GM12878 (cell line): ENCODE measurements at regions not wholly inside any gene's neighbourhood (a gene's known extent, or its start where the extent isn't known, plus 50 kb on each side); places are given as distances from the start of the nearest gene placed in this dataset.

Experiments
- ATAC-seq: fragments of 200-7000 bp; cut with Tn5 transposase; 3 replicates; pipeline ENCODE4 v1.9.1; 2020; ENCODE audit warnings: mild to moderate bottlenecking, moderate library complexity
- BruUV-seq: library from RNA; stranded (reverse); fragments of 400-500 nt; replicated peaks from 2 replicates; lab custom pipeline; 2021; lab: Mats Ljungman, UMichigan
- CTCF ChIA-PET: fragments of 300-600 bp; sonication (Branson Sonifier 250); formaldehyde crosslinking; extraction: SDS; loops from one replicate; lab custom pipeline; 2021; ENCODE audit warnings: inconsistent platforms; lab: Yijun Ruan, JAX
- POLR2A ChIA-PET: fragments of 350-600 bp; formaldehyde crosslinking; extraction: SDS; loops from one replicate; lab custom pipeline; 2021; ENCODE audit warnings: inconsistent platforms; lab: Charles Lee
- RAD21 ChIA-PET: fragments of 300-600 bp; sonication (Branson Sonifier 250); formaldehyde crosslinking; loops from one replicate; lab custom pipeline; 2023; ENCODE audit warnings: antibody characterized with exemption; ENCODE audit not compliant: unreplicated experiment; lab: Charles Lee
- SMC1A ChIA-PET: fragments of 300-600 bp; sonication (Branson Sonifier 250); formaldehyde crosslinking; loops from one replicate; lab custom pipeline; 2023; ENCODE audit not compliant: unreplicated experiment, uncharacterized antibody; lab: Charles Lee
- DNase-seq: peaks from one replicate; pipeline ENCODE4 v3.0.0-alpha.2; 2011; ENCODE audit warnings: low read depth, low spot score
- FAIRE-seq: peaks from 3 replicates; lab custom pipeline; 2011; peaks lifted over from hg19 to GRCh38; lab: Jason Lieb, UNC
- H2AFZ ChIP-seq: 2 replicates; pipeline ENCODE4 v1.6.0; 2011; ENCODE audit warnings: low read depth, low read length, control low read depth; ENCODE audit not compliant: control insufficient read depth
- H3K27ac ChIP-seq: 2 replicates; pipeline ENCODE4 v1.5.1; 2011; ENCODE audit warnings: control low read depth; ENCODE audit not compliant: control insufficient read depth, insufficient read depth
- H3K27me3 ChIP-seq, 2 experiments: replicated peaks in 1 of 2; 2 replicates each; pipeline versions ENCODE4 v1.6.0 to v1.6.1; 2011; ENCODE audit warnings: low read length in 1 of 2; ENCODE audit not compliant: control insufficient read depth in 2 of 2, insufficient read depth in 2 of 2
- H3K36me3 ChIP-seq, 2 experiments: 2 replicates each; pipeline ENCODE4 v1.5.1; 2011; ENCODE audit warnings: low read length in 1 of 2; ENCODE audit not compliant: control insufficient read depth in 2 of 2, insufficient read depth in 2 of 2
- H3K4me1 ChIP-seq: 2 replicates; pipeline ENCODE4 v1.6.1; 2011; ENCODE audit warnings: mild to moderate bottlenecking, low read length, moderate library complexity, mixed read lengths; ENCODE audit not compliant: control insufficient read depth, insufficient read depth
- H3K4me2 ChIP-seq: 2 replicates; pipeline ENCODE4 v1.6.0; 2011; ENCODE audit warnings: control low read depth; ENCODE audit not compliant: control insufficient read depth, insufficient read depth
- H3K4me3 ChIP-seq: fragments of 200-600 bp; sonication (generic); 2 replicates; pipeline ENCODE4 v1.5.1; 2016
- H3K79me2 ChIP-seq: 2 replicates; pipeline ENCODE4 v1.6.0; 2011; ENCODE audit warnings: low read length; ENCODE audit not compliant: control insufficient read depth, insufficient read depth
- H3K9ac ChIP-seq: 2 replicates; pipeline ENCODE4 v1.8.0; 2011; ENCODE audit warnings: low read length, control low read depth, mixed read lengths; ENCODE audit not compliant: control insufficient read depth, insufficient read depth
- H3K9me3 ChIP-seq: replicated peaks from 3 replicates; pipeline ENCODE4 v1.5.1; 2011; ENCODE audit warnings: mild to moderate bottlenecking, low read length; ENCODE audit not compliant: control insufficient read depth, insufficient read depth
- H4K20me1 ChIP-seq: 2 replicates; pipeline ENCODE4 v1.6.0; 2011; ENCODE audit not compliant: control insufficient read depth, insufficient read depth
- BCLAF1 ChIP-seq: fragments of 450-650 bp; IDR thresholded peaks from 2 replicates; pipeline ENCODE4 v1.6.1; 2017; ENCODE audit warnings: antibody characterized with exemption, mild to moderate bottlenecking, moderate library complexity
- CHD2 ChIP-seq: IDR thresholded peaks from 2 replicates; pipeline ENCODE4 v1.6.1; 2011; ENCODE audit warnings: low read depth, low read length, improper control_type of control experiment, borderline replicate concordance
- CTCF ChIP-seq, 3 experiments: IDR thresholded peaks in 2 of 3; conservative IDR thresholded peaks in 1 of 3; 2 replicates each; pipeline ENCODE4 v1.5.1; 2011; ENCODE audit warnings: low read depth in 3 of 3, low read length in 3 of 3, mild to moderate bottlenecking in 3 of 3, control low read depth in 2 of 3, moderate library complexity in 2 of 3, inconsistent platforms in 1 of 3, mixed read lengths in 1 of 3; ENCODE audit not compliant: control insufficient read depth in 2 of 3, insufficient read depth in 1 of 3; ENCODE audit errors: extremely low read depth in 1 of 3
- GABPA ChIP-seq: IDR thresholded peaks from 2 replicates; pipeline ENCODE4 v1.6.1; 2014; ENCODE audit warnings: antibody characterized with exemption, low read depth, mild to moderate bottlenecking, inconsistent platforms
- GATAD2B ChIP-seq: fragments of 450-650 bp; conservative IDR thresholded peaks from 2 replicates; pipeline ENCODE4 v1.6.1; 2017; ENCODE audit warnings: low read depth, mild to moderate bottlenecking, moderate library complexity
- IKZF1 ChIP-seq: fragments of 450-650 bp; conservative IDR thresholded peaks from 2 replicates; pipeline ENCODE4 v1.6.1; 2017; ENCODE audit warnings: antibody characterized with exemption, mild to moderate bottlenecking
- KDM1A ChIP-seq: fragments of 200-600 bp; sonication (generic); IDR thresholded peaks from 2 replicates; pipeline ENCODE4 v1.6.1; 2016; ENCODE audit warnings: borderline replicate concordance
- NBN ChIP-seq: fragments of 450-650 bp; IDR thresholded peaks from 2 replicates; pipeline ENCODE4 v1.6.1; 2016
- SMAD1 ChIP-seq: fragments of 450-650 bp; IDR thresholded peaks from 2 replicates; pipeline ENCODE4 v1.6.1; 2018; ENCODE audit warnings: mild to moderate bottlenecking, low read depth; ENCODE audit not compliant: partially characterized antibody
- SUPT20H ChIP-seq: IDR thresholded peaks from 2 replicates; pipeline ENCODE4 v1.6.1; 2011; ENCODE audit warnings: low read depth, mild to moderate bottlenecking, low read length, moderate library complexity, borderline replicate concordance; ENCODE audit not compliant: control insufficient read depth
- ZBED1 ChIP-seq: IDR thresholded peaks from 2 replicates; pipeline ENCODE4 v1.6.1; 2016; ENCODE audit warnings: borderline replicate concordance
- ZBTB40 ChIP-seq: fragments of 450-650 bp; IDR thresholded peaks from 2 replicates; pipeline ENCODE4 v1.6.1; 2016; ENCODE audit warnings: mild to moderate bottlenecking, moderate library complexity, borderline replicate concordance
- ZNF24 ChIP-seq: fragments of 450-650 bp; IDR thresholded peaks from 2 replicates; pipeline ENCODE4 v1.6.1; 2017; ENCODE audit warnings: antibody characterized with exemption, mild to moderate bottlenecking
- WGBS: methylation state at CpG from one replicate; pipeline ENCODE4 v1.1.6; 2016; ENCODE audit warnings: low lambda C conversion rate; ENCODE audit not compliant: insufficient replicate concordance, insufficient coverage; ENCODE audit errors: missing lambda C conversion rate; 5-methylcytosine and 5-hydroxymethylcytosine counted together
- in situ Hi-C: fragments of 300-500 bp; cut with MboI; formaldehyde crosslinking; loops from 9 replicates; pipeline ENCODE4 v1.14.3; 2018; ENCODE audit warnings: mixed read lengths
- intact Hi-C: fragments of 100-400 bp; cut with micrococcal nuclease; formaldehyde crosslinking; loops from one replicate; pipeline ENCODE4 v1.14.2; 2022; ENCODE audit not compliant: unreplicated experiment

- TF ChIP-seq ZBTB40 (no peak), SMAD1 (no peak), KDM1A (no peak), ZNF24 (no peak)
Observed at GRCh38 chr15:72925661-72926060, 126.6 kb upstream of the NEO1 start (continued).

- in situ Hi-C loops: no loop called here
- no peaks in the 10 kb centered on the region for H3K4me1 ChIP-seq
- H3K9me3 ChIP-seq: no peaks in the 10 kb centered on the region
- H2AFZ ChIP-seq: no peak overlapping the region
- ChIA-PET POLR2A (no interaction called here), RAD21 (no interaction called here), CTCF (no interaction called here), SMC1A (no interaction called here)
- H3K27me3 ChIP-seq: no peaks in the 10 kb centered on the region
- H3K79me2 ChIP-seq: no peaks in the 10 kb centered on the region
- H4K20me1 ChIP-seq: no peaks in the 10 kb centered on the region
- H3K4me2 ChIP-seq: no peak overlapping the region
- 52% methylated on average over 5 of the region's 5 CpGs for WGBS
- DNase-seq: no peak
- H3K27ac ChIP-seq: no peak overlapping the region
- FAIRE-seq: no peak
- ATAC-seq: no peak
- H3K36me3 ChIP-seq: no peaks in the 10 kb centered on the region
- no peak overlapping the region for H3K4me3 ChIP-seq
- no peak for TF ChIP-seq BCLAF1
- TF ChIP-seq GATAD2B: no peak
- no peak for TF ChIP-seq GABPA
- TF ChIP-seq CTCF (IDR thresholded peaks at IDR 0.05 in 2 of 3, conservative IDR thresholded peaks at IDR 0.05 in 1 of 3; ENCODE audit: control insufficient read depth in 2 of 3, extremely low read depth in 1 of 3, insufficient read depth in 1 of 3, low read depth in 3 of 3, low read length in 3 of 3): no peak
- TF ChIP-seq IKZF1: no peak
- TF ChIP-seq ZBED1: no peak
- TF ChIP-seq CHD2: no peak
- TF ChIP-seq SUPT20H: no peak
- no peak for TF ChIP-seq NBN
- TF ChIP-seq, all 136 proteins: peak for 0
- H3K9ac ChIP-seq: no peak overlapping the region
- BruUV-seq: no TSS peak
- intact Hi-C loops: no loop called here
Observed at GRCh38 chr15:72923289-72923688, 129.0 kb upstream of the NEO1 start.
